Fibroblast of mammary gland (primary cell): ENCODE measurements at regions not wholly inside any gene's neighbourhood (a gene's known extent, or its start where the extent isn't known, plus 50 kb on each side); places are given as distances from the start of the nearest gene placed in this dataset.

Experiments used
- DNase-seq: peaks from one replicate; pipeline ENCODE4 v3.0.0-alpha.2; 2010; ENCODE audit warnings: low read depth
- H3K4me3 ChIP-seq: 2 replicates; pipeline ENCODE4 v1.5.1; 2011; ENCODE audit warnings: low read depth, mild to moderate bottlenecking, low read length, moderate library complexity; ENCODE audit not compliant: control insufficient read depth
- CTCF ChIP-seq: conservative IDR thresholded peaks from 2 replicates; pipeline ENCODE4 v1.5.1; 2011; ENCODE audit warnings: low read depth, low read length, inconsistent platforms; ENCODE audit not compliant: control insufficient read depth, insufficient read depth

GRCh38 chr20:42020316-42020715 is 402.1 kb upstream of the CHD6 start:
- DNase-seq, result no peak
- H3K4me3 ChIP-seq, result no peak overlapping the region
- no peak for TF ChIP-seq CTCF

DNA sequence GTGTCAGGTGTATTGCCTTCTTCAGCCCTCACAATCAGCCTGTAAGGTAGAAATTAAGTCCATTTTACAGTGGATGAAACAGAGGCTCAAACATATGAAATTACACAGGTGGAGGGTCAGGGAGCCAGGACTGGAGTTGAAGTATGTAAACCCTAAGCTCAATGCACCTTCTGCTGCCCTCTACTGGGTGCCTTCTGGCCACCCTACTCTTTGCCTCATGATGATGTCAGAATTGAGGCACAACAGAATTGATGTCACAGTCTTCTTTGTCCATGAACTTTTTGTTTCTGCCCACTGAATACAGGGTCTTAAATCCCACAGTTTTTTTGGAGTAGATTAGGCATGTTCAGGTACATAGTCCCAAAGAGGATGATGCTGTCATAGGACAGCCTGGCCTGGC is 400.8 kb upstream of the CHD6 start:
- H3K4me3 ChIP-seq, result no peak overlapping the region
- TF ChIP-seq CTCF, result no peak
- no peak for DNase-seq

GRCh38 chr20:42010090-42010489 is 391.9 kb upstream of the CHD6 start:
- no peak for TF ChIP-seq CTCF
- DNase-seq, result no peak
- H3K4me3 ChIP-seq, result no peak overlapping the region

- no peak for DNase-seq
- TF ChIP-seq CTCF, result no peak
- H3K4me3 ChIP-seq, result no peak overlapping the region
Observed at GRCh38 chr20:42007251-42007650, 389.1 kb upstream of the CHD6 start.

DNA sequence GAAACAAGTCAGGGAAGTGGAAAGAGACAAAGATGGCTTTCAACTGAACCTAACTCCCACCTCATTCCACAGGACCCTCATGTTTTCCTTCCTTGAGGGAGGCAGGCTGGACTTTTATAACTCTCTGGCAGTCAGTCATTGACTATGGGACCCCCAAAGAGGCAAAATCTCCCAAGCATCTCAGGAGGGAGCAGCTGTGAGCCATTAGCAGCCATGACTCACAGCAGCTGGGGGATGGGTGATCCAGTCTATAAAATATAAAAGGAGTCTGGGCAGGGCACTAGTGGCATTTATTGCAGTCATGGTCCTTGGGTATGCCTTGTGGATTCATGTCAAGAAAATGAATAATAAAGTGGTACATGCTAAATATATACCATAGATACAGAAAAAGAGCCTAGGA is 387.0 kb upstream of the CHD6 start:
- H3K4me3 ChIP-seq, result no peak overlapping the region
- no peak for TF ChIP-seq CTCF
- DNase-seq, result no peak

GRCh38 chr20:42003380-42003779 is 385.2 kb upstream of the CHD6 start:
- no peak overlapping the region for H3K4me3 ChIP-seq
- TF ChIP-seq CTCF, result no peak
- no peak for DNase-seq

DNA sequence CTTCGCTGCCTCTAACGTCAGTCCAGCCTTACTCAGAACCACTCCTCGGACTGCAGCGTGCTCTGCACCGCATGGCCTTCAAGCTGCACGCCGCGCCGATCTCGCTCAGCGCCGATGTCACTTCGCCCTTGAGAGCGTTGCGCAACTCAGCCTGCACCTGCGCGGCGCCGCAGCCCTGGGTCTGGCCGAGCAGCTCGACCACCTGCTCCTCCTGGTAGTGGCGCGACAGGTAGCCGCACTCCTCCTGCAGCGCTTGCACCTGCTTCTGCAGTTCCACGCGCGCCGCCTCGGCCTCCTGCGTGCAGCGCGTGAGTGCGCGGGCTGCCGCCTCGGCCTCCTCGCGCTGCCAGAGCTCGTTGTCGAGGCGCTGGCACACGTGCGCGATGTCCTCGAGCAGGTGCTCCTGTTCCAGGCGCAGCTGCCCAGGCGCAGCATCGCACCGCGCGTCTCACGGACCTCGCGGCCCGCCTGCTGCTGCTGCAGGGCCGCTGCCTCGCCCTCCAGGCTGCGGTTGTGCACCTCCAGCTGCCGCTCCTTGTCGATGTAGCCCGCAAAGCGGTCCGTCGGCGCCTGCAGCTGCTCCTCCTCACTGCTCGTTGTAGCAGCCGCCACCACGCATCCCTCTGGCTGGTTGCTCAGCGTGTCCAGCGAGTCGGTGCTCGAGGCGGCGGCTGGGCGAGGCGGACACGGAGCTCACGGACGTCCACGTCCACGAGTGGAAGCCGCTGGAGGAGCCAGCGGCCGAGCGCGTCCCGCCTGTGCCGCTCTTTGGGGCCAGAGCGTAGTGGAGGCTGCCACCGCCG is 380.6 kb upstream of the CHD6 start:
- no peak for DNase-seq
- H3K4me3 ChIP-seq, result no peak overlapping the region
- no peak for TF ChIP-seq CTCF
